Vagina (tissue), 2 donors: ENCODE measurements at regions not wholly inside any gene's neighbourhood (a gene's known extent, or its start where the extent isn't known, plus 50 kb on each side); places are given as distances from the start of the nearest gene placed in this dataset.

Experiments used
- CTCF ChIP-seq, 3 experiments: fragments of 450-650 bp in 2 of 3; fragments of 200-600 bp in 1 of 3; sonication (generic) in 1 of 3; IDR thresholded peaks; one replicate each; pipeline ENCODE4 v1.5.1; 2017 to 2019; ENCODE audit warnings: antibody characterized with exemption in 3 of 3, mild to moderate bottlenecking in 2 of 3, moderate library complexity in 2 of 3
- POLR2A ChIP-seq, 2 donors: fragments of 450-650 bp; IDR thresholded peaks; one replicate each; pipeline ENCODE4 v1.6.1; 2017; ENCODE audit warnings: antibody characterized with exemption in 2 of 2, mild to moderate bottlenecking in 2 of 2, moderate library complexity in 2 of 2

- no peak for TF ChIP-seq CTCF (IDR thresholded peaks at IDR 0.05)
- no peak for TF ChIP-seq POLR2A (IDR thresholded peaks at IDR 0.05)
Measured at GRCh38 chr14:98507264-98507663, 764.7 kb downstream of the BCL11B start.
